CD4-positive, CD25-positive, alpha-beta regulatory T cell (primary cell): ENCODE measurements at regions not wholly inside any gene's neighbourhood (a gene's known extent, or its start where the extent isn't known, plus 50 kb on each side); places are given as distances from the start of the nearest gene placed in this dataset.

ENCODE experiments used
- ATAC-seq, 2 donors: fragments of 150-1000 bp; cut with Tn5 transposase; one replicate each; pipeline ENCODE4 v1.10.0; 2021; ENCODE audit warnings: low read depth in 2 of 2, moderate number of reproducible peaks in 2 of 2, moderate library complexity in 1 of 2
- DNase-seq, 3 donors: peaks; one replicate each; pipeline versions ENCODE4 v3.0.0 to v3.0.0-alpha.2; 2012 to 2022; ENCODE audit warnings: mixed read lengths in 1 of 3
- H3K27ac ChIP-seq: one replicate; pipeline ENCODE4 v1.7.0; 2013; ENCODE audit warnings: mild to moderate bottlenecking, low read length; ENCODE audit not compliant: insufficient read depth, poor library complexity, severe bottlenecking
- H3K27me3 ChIP-seq: one replicate; pipeline ENCODE4 v1.7.0; 2013; ENCODE audit warnings: low read length; ENCODE audit not compliant: control insufficient read depth, insufficient read depth
- H3K36me3 ChIP-seq: one replicate; pipeline ENCODE4 v1.7.0; 2013; ENCODE audit warnings: mild to moderate bottlenecking, low read length, moderate library complexity; ENCODE audit not compliant: control insufficient read depth, insufficient read depth
- H3K4me1 ChIP-seq: 2 replicates; pipeline ENCODE4 v1.7.0; 2013; ENCODE audit warnings: mild to moderate bottlenecking, low read length; ENCODE audit not compliant: insufficient read depth, control insufficient read depth, poor library complexity, severe bottlenecking
- H3K4me3 ChIP-seq: one replicate; pipeline ENCODE4 v1.7.0; 2013; ENCODE audit warnings: low read depth, mild to moderate bottlenecking, low read length, moderate library complexity
- H3K9me3 ChIP-seq, 2 experiments: 1 replicate in 1 of 2; 2 replicates in 1 of 2; pipeline ENCODE4 v1.7.0; 2013; ENCODE audit warnings: low read length in 2 of 2, mild to moderate bottlenecking in 1 of 2, moderate library complexity in 1 of 2; ENCODE audit not compliant: control insufficient read depth in 2 of 2
- H3K27ac Mint-ChIP-seq, 3 donors: one replicate each; pipeline ENCODE4 v1.8.0; 2020 to 2022; ENCODE audit warnings: mild to moderate bottlenecking in 3 of 3, mixed read lengths in 3 of 3, moderate library complexity in 2 of 3
- H3K27me3 Mint-ChIP-seq: one replicate; pipeline ENCODE4 v1.8.0; 2022; ENCODE audit warnings: mild to moderate bottlenecking, mixed read lengths
- H3K36me3 Mint-ChIP-seq: one replicate; pipeline ENCODE4 v1.8.0; 2020; ENCODE audit warnings: mixed read lengths
- H3K4me1 Mint-ChIP-seq, 4 donors: one replicate each; pipeline ENCODE4 v1.8.0; 2020 to 2022; ENCODE audit warnings: mixed read lengths in 4 of 4, mild to moderate bottlenecking in 1 of 4
- H3K4me3 Mint-ChIP-seq, 4 donors: one replicate each; pipeline ENCODE4 v1.8.0; 2020 to 2022; ENCODE audit warnings: mild to moderate bottlenecking in 4 of 4, mixed read lengths in 4 of 4, moderate library complexity in 3 of 4
- H3K9me3 Mint-ChIP-seq, 7 donors: one replicate each; pipeline ENCODE4 v1.8.0; 2020 to 2022; ENCODE audit warnings: mixed read lengths in 7 of 7, mild to moderate bottlenecking in 3 of 7, moderate library complexity in 2 of 7

- ATAC-seq: no peak
- Mint-ChIP-seq H3K27ac (peak overlapping the region in 1 of 3 donors; percentile 55), H3K27me3 (peaks cover 5% of the 10 kb centered on the region), H3K36me3 (no peaks in the 10 kb centered on the region), H3K4me1 (peaks cover 0 to 5% (median 3%) of the 10 kb centered on the region in 4 donors), H3K4me3 (no peak overlapping the region), H3K9me3 (peaks cover 0 to 2% (median 0%) of the 10 kb centered on the region in 7 donors)
- no peak for DNase-seq
- Histone ChIP-seq H3K4me1 (no peaks in the 10 kb centered on the region), H3K27ac (no peak overlapping the region), H3K36me3 (no peaks in the 10 kb centered on the region), H3K4me3 (no peak overlapping the region), H3K9me3 (no peaks in the 10 kb centered on the region), H3K27me3 (no peaks in the 10 kb centered on the region)
These were observed 66.0 kb upstream of the PLAC8 start for GRCh38 chr4:83180431-83180968.

- no peak for ATAC-seq
- Histone ChIP-seq H3K9me3 (no peaks in the 10 kb centered on the region), H3K4me1 (no peaks in the 10 kb centered on the region), H3K27ac (no peak overlapping the region), H3K4me3 (no peak overlapping the region), H3K27me3 (no peaks in the 10 kb centered on the region), H3K36me3 (no peaks in the 10 kb centered on the region)
- Mint-ChIP-seq H3K4me1 (peaks cover 0 to 5% (median 3%) of the 10 kb centered on the region in 4 donors), H3K27me3 (peaks cover 12% of the 10 kb centered on the region), H3K27ac (no peak overlapping the region), H3K36me3 (no peaks in the 10 kb centered on the region), H3K4me3 (no peak overlapping the region), H3K9me3 (peaks cover 0 to 2% (median 0%) of the 10 kb centered on the region in 7 donors)
- no peak for DNase-seq
These were observed 64.7 kb upstream of the PLAC8 start for GRCh38 chr4:83179205-83179604.

- DNase-seq (no peak), ATAC-seq (no peak)
- no peak overlapping the region for H3K4me3 Mint-ChIP-seq
- H3K27me3 Mint-ChIP-seq: peaks cover 12% of the 10 kb centered on the region
- Histone ChIP-seq H3K4me1 (no peaks in the 10 kb centered on the region), H3K27ac (no peak overlapping the region), H3K9me3 (no peaks in the 10 kb centered on the region), H3K27me3 (no peaks in the 10 kb centered on the region), H3K36me3 (no peaks in the 10 kb centered on the region), H3K4me3 (no peak overlapping the region)
- H3K36me3 Mint-ChIP-seq: no peaks in the 10 kb centered on the region
- peaks cover 0 to 2% (median 0%) of the 10 kb centered on the region in 7 donors for H3K9me3 Mint-ChIP-seq
- peaks cover 0 to 5% (median under 1%) of the 10 kb centered on the region in 4 donors for H3K4me1 Mint-ChIP-seq
- H3K27ac Mint-ChIP-seq: no peak overlapping the region
These were observed 63.5 kb upstream of the PLAC8 start for GRCh38 chr4:83178029-83178428.

- H3K36me3 Mint-ChIP-seq: no peaks in the 10 kb centered on the region
- H3K27ac ChIP-seq: no peak overlapping the region
These were observed 62.7 kb upstream of the PLAC8 start for GRCh38 chr4:83177182-83177581.

GRCh38 chr4:83174844-83175414 lies 60.4 kb upstream of the PLAC8 start:
- no peaks in the 10 kb centered on the region for H3K36me3 ChIP-seq
- H3K4me3 Mint-ChIP-seq: no peak overlapping the region
- H3K4me1 Mint-ChIP-seq: peaks cover 0 to 5% (median 0%) of the 10 kb centered on the region in 4 donors

More at GRCh38 chr4:83177182-83177581, 62.7 kb upstream of the PLAC8 start:
- H3K36me3 ChIP-seq: no peaks in the 10 kb centered on the region
- H3K4me1 Mint-ChIP-seq: peaks cover 0 to 5% (median under 1%) of the 10 kb centered on the region in 4 donors
- H3K4me1 ChIP-seq: no peaks in the 10 kb centered on the region
- peaks cover 12% of the 10 kb centered on the region for H3K27me3 Mint-ChIP-seq
- DNase-seq: no peak
- H3K4me3 ChIP-seq: no peak overlapping the region
- H3K9me3 ChIP-seq: no peaks in the 10 kb centered on the region
- no peak overlapping the region for H3K4me3 Mint-ChIP-seq
- H3K9me3 Mint-ChIP-seq: peaks cover 0 to 2% (median 0%) of the 10 kb centered on the region in 7 donors
- no peak for ATAC-seq
- no peak overlapping the region for H3K27ac Mint-ChIP-seq
- H3K27me3 ChIP-seq: no peaks in the 10 kb centered on the region

GRCh38 chr4:83172371-83172770 lies 57.8 kb upstream of the PLAC8 start:
- no peaks in the 10 kb centered on the region for H3K4me1 ChIP-seq
- H3K36me3 ChIP-seq: no peaks in the 10 kb centered on the region
- Mint-ChIP-seq H3K36me3 (no peaks in the 10 kb centered on the region), H3K4me3 (no peak overlapping the region), H3K9me3 (peaks cover 0 to 1% (median 0%) of the 10 kb centered on the region in 7 donors), H3K27ac (no peak overlapping the region), H3K27me3 (peaks cover 24% of the 10 kb centered on the region), H3K4me1 (peaks cover 0 to 5% (median 0%) of the 10 kb centered on the region in 4 donors)
- DNase-seq (no peak), ATAC-seq (no peak)
- H3K9me3 ChIP-seq: no peaks in the 10 kb centered on the region
- no peaks in the 10 kb centered on the region for H3K27me3 ChIP-seq
- no peak overlapping the region for H3K27ac ChIP-seq
- no peak overlapping the region for H3K4me3 ChIP-seq

More at GRCh38 chr4:83174844-83175414, 60.4 kb upstream of the PLAC8 start:
- Histone ChIP-seq H3K9me3 (no peaks in the 10 kb centered on the region), H3K4me3 (no peak overlapping the region), H3K27me3 (no peaks in the 10 kb centered on the region), H3K4me1 (no peaks in the 10 kb centered on the region), H3K27ac (no peak overlapping the region)
- ATAC-seq: peak in 1 of 2 donors; percentile 39
- DNase-seq: no peak
- Mint-ChIP-seq H3K27me3 (peaks cover 16% of the 10 kb centered on the region), H3K9me3 (peaks cover 0 to 1% (median 0%) of the 10 kb centered on the region in 7 donors), H3K27ac (peak overlapping the region in 1 of 3 donors; percentile 14), H3K36me3 (no peaks in the 10 kb centered on the region)

- Histone ChIP-seq H3K4me1 (no peaks in the 10 kb centered on the region), H3K36me3 (no peaks in the 10 kb centered on the region), H3K27me3 (no peaks in the 10 kb centered on the region), H3K4me3 (no peak overlapping the region), H3K27ac (no peak overlapping the region), H3K9me3 (no peaks in the 10 kb centered on the region)
- ATAC-seq: no peak
- no peak for DNase-seq
- no peaks in the 10 kb centered on the region for H3K36me3 Mint-ChIP-seq
- H3K27me3 Mint-ChIP-seq: peaks cover 25% of the 10 kb centered on the region
- peaks cover 0 to 11% (median 6%) of the 10 kb centered on the region in 4 donors for H3K4me1 Mint-ChIP-seq
- H3K9me3 Mint-ChIP-seq: peaks cover 0 to 1% (median 0%) of the 10 kb centered on the region in 7 donors
- no peak overlapping the region for H3K27ac Mint-ChIP-seq
- H3K4me3 Mint-ChIP-seq: no peak overlapping the region
These were observed 57.0 kb upstream of the PLAC8 start for GRCh38 chr4:83171436-83172039.
